ENCODE measurements at regions not wholly inside any gene's neighbourhood (a gene's known extent, or its start where the extent isn't known, plus 50 kb on each side); places are given as distances from the start of the nearest gene placed in this dataset.

- POLR2A ChIA-PET (ENCODE audit: unreplicated experiment) = no interaction called here
- intact Hi-C loops (cut with micrococcal nuclease; ENCODE audit: unreplicated experiment) = loop anchor here (5.0 to 10.0 kb wide), 2 partner anchors 510 to 598 kb away; no protein-coding TSS in a partner anchor
- peak in 1 of 2 experiments; percentile 35 for DNase-seq
- TF ChIP-seq EZH2 (IDR thresholded peaks at IDR 0.05; ENCODE audit: low read depth) (no peak), CTCF (conservative IDR thresholded peaks at IDR 0.05) (peak; percentile 70)
- Histone ChIP-seq H4K20me1 (ENCODE audit: insufficient read depth) (no peaks in the 10 kb centered on the region), H3F3A (ENCODE audit: insufficient read depth, low read depth) (no peaks in the 10 kb centered on the region), H2AFZ (no peak overlapping the region), H3K4me2 (no peak overlapping the region), H3K9me3 (ENCODE audit: insufficient read depth, low read depth) (no peaks in the 10 kb centered on the region), H3K79me2 (ENCODE audit: low read depth) (no peaks in the 10 kb centered on the region), H3K36me3 (ENCODE audit: low read depth) (no peaks in the 10 kb centered on the region), H3K4me1 (replicated peaks; ENCODE audit: insufficient read depth) (no peaks in the 10 kb centered on the region), H3K9me2 (ENCODE audit: insufficient read depth) (no peaks in the 10 kb centered on the region), H3K27me3 (ENCODE audit: insufficient read depth, low read depth) (no peaks in the 10 kb centered on the region), H3K4me3 (no peak overlapping the region), H3K27ac (no peak overlapping the region)
- BruUV-seq (replicated peaks) = no TSS peak
- CTCF ChIA-PET = no interaction called here
These were observed 1482.5 kb upstream of the TMEM132C start for GRCh38 chr12:126784328-126784921.

- BruUV-seq (replicated peaks) = no TSS peak
- CTCF ChIA-PET = interaction anchor here (0.5 kb wide), 1 partner anchor 128 kb away, joined by 3 read pairs; no protein-coding TSS in a partner anchor
These were observed 1477.0 kb upstream of the TMEM132C start for GRCh38 chr12:126789963-126790362.

GRCh38 chr12:126791122-126791521 is 1475.8 kb upstream of the TMEM132C start:
- Histone ChIP-seq H3K27me3 (ENCODE audit: insufficient read depth, low read depth) (0 out of 2 replicates have a peak, but pooled peaks cover 7% of the 10 kb centered on the region), H3K36me3 (ENCODE audit: low read depth) (no peaks in the 10 kb centered on the region), H3K79me2 (ENCODE audit: low read depth) (no peaks in the 10 kb centered on the region), H3K9me2 (ENCODE audit: insufficient read depth) (no peaks in the 10 kb centered on the region), H2AFZ (no peak overlapping the region), H4K20me1 (ENCODE audit: insufficient read depth) (no peaks in the 10 kb centered on the region), H3K4me3 (no peak overlapping the region), H3K9me3 (ENCODE audit: insufficient read depth, low read depth) (no peaks in the 10 kb centered on the region), H3K27ac (no peak overlapping the region), H3K4me2 (no peak overlapping the region), H3F3A (ENCODE audit: insufficient read depth, low read depth) (no peaks in the 10 kb centered on the region), H3K4me1 (replicated peaks; ENCODE audit: insufficient read depth) (no peaks in the 10 kb centered on the region)
- intact Hi-C loops (cut with micrococcal nuclease; ENCODE audit: unreplicated experiment) = no loop called here
- DNase-seq = no peak
- POLR2A ChIA-PET (ENCODE audit: unreplicated experiment) = no interaction called here
- TF ChIP-seq EZH2 (IDR thresholded peaks at IDR 0.05; ENCODE audit: low read depth) (no peak), CTCF (conservative IDR thresholded peaks at IDR 0.05) (no peak)
- CTCF ChIA-PET = no interaction called here
- no TSS peak for BruUV-seq (replicated peaks)

More at GRCh38 chr12:126789963-126790362, 1477.0 kb upstream of the TMEM132C start:
- no peak overlapping the region for H3K4me3 ChIP-seq
- no peak for TF ChIP-seq EZH2 (IDR thresholded peaks at IDR 0.05; ENCODE audit: low read depth)
- TF ChIP-seq CTCF (conservative IDR thresholded peaks at IDR 0.05) = no peak
- H3K4me2 ChIP-seq = no peak overlapping the region
- no peaks in the 10 kb centered on the region for H3K4me1 ChIP-seq (replicated peaks; ENCODE audit: insufficient read depth)
- no peak for DNase-seq
- no peak overlapping the region for H2AFZ ChIP-seq
- POLR2A ChIA-PET (ENCODE audit: unreplicated experiment) = no interaction called here
- intact Hi-C loops (cut with micrococcal nuclease; ENCODE audit: unreplicated experiment) = loop anchor here (10.0 kb wide), 1 partner anchor 505 kb away; no protein-coding TSS in a partner anchor
- H4K20me1 ChIP-seq (ENCODE audit: insufficient read depth) = no peaks in the 10 kb centered on the region
- 0 out of 2 replicates have a peak, but pooled peaks cover 7% of the 10 kb centered on the region for H3K27me3 ChIP-seq (ENCODE audit: insufficient read depth, low read depth)
- H3K9me3 ChIP-seq (ENCODE audit: insufficient read depth, low read depth) = no peaks in the 10 kb centered on the region
- no peaks in the 10 kb centered on the region for H3F3A ChIP-seq (ENCODE audit: insufficient read depth, low read depth)
- no peaks in the 10 kb centered on the region for H3K36me3 ChIP-seq (ENCODE audit: low read depth)
- H3K27ac ChIP-seq = no peak overlapping the region
- no peaks in the 10 kb centered on the region for H3K9me2 ChIP-seq (ENCODE audit: insufficient read depth)
- H3K79me2 ChIP-seq (ENCODE audit: low read depth) = no peaks in the 10 kb centered on the region
